ENCODE measurements at regions not wholly inside any gene's neighbourhood (a gene's known extent, or its start where the extent isn't known, plus 50 kb on each side); places are given as distances from the start of the nearest gene placed in this dataset.

DNA sequence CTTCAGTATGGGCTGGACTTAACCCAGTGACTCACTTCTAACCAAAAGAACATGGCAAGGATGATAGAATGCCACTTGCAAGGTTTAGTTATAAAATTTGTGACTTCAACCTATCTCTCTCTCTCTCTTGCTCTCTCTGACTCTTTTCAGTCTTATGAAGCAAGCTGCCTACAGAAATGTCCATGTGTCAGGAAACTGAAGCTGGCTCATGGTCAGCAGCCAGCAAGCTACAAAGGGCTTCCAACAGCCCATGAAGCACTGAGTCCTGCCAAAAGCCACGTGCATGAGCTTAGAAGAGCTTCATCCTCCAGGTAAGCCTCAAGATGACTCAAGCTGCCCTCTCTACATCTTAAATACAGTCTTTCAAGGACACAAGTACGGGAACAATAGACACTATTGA is 100.3 kb downstream of the HS3ST1 start:
- no peak overlapping the region for H3K4me3 ChIP-seq (ENCODE audit: low read depth, low read length)
- DNase-seq (ENCODE audit: low read depth) = no peak
- TF ChIP-seq, protein P1, sequence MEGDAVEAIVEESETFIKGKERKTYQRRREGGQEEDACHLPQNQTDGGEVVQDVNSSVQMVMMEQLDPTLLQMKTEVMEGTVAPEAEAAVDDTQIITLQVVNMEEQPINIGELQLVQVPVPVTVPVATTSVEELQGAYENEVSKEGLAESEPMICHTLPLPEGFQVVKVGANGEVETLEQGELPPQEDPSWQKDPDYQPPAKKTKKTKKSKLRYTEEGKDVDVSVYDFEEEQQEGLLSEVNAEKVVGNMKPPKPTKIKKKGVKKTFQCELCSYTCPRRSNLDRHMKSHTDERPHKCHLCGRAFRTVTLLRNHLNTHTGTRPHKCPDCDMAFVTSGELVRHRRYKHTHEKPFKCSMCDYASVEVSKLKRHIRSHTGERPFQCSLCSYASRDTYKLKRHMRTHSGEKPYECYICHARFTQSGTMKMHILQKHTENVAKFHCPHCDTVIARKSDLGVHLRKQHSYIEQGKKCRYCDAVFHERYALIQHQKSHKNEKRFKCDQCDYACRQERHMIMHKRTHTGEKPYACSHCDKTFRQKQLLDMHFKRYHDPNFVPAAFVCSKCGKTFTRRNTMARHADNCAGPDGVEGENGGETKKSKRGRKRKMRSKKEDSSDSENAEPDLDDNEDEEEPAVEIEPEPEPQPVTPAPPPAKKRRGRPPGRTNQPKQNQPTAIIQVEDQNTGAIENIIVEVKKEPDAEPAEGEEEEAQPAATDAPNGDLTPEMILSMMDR (IDR thresholded peaks at IDR 0.05; ENCODE audit: control insufficient read depth, extremely low read depth, insufficient read depth) = no peak

DNA sequence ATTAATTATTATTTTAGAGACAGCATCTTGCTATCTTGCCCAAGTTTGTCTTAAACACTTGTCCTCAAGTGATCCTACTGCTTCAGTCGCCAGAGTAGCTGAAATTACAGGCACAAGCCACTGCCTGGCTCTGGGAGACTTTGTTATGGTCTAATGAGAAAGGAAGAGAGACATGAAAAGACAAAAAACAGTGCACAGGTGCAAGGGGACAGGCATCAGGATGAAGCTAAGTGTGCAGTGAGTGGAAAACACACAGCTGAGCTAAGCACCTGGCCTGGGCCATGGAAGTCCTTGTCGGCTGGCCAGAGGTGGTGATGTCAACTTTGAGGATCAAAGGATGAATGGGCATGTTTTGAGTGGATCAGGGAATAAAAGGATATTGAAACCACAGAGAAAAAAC is 102.7 kb downstream of the HS3ST1 start:
- no peak for DNase-seq (ENCODE audit: low read depth)
- TF ChIP-seq, protein P1 (IDR thresholded peaks at IDR 0.05; ENCODE audit: control insufficient read depth, extremely low read depth, insufficient read depth) = no peak
- no peak overlapping the region for H3K4me3 ChIP-seq (ENCODE audit: low read depth, low read length)

DNA sequence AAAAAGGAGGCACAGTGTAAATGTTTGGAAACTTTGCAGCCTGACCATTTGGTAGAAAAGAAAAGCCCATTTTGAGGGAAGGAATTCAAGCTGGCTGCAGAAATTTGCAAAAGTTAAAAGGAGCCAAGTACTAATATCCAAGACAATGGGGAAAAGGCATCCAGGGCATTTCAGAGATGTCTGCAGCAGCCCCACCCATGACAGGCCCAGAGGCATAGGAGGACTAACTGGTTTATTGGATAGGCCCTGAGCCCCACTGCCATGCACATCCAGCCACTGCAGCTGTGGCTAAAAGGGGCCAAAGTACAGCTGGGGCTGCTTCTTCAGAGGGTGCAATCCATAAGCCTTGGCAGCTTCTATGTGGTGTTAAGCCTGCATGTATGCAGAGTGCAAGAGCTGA is 104.9 kb downstream of the HS3ST1 start:
- TF ChIP-seq, protein P1 (IDR thresholded peaks at IDR 0.05; ENCODE audit: control insufficient read depth, extremely low read depth, insufficient read depth) = no peak
- no peak for DNase-seq (ENCODE audit: low read depth)
- H3K4me3 ChIP-seq (ENCODE audit: low read depth, low read length) = no peak overlapping the region

GRCh38 chr4:11313157-11313943 is 115.3 kb downstream of the HS3ST1 start:
- no peak for DNase-seq (ENCODE audit: low read depth)
- TF ChIP-seq, protein P1 (IDR thresholded peaks at IDR 0.05; ENCODE audit: control insufficient read depth, extremely low read depth, insufficient read depth) = no peak
- no peak overlapping the region for H3K4me3 ChIP-seq (ENCODE audit: low read depth, low read length)

- H3K4me3 ChIP-seq (ENCODE audit: low read depth, low read length) = no peak overlapping the region
- no peak for DNase-seq (ENCODE audit: low read depth)
- TF ChIP-seq, protein P1 (IDR thresholded peaks at IDR 0.05; ENCODE audit: control insufficient read depth, extremely low read depth, insufficient read depth) = no peak
Measured at GRCh38 chr4:11312389-11312788, 116.3 kb downstream of the HS3ST1 start.

DNA sequence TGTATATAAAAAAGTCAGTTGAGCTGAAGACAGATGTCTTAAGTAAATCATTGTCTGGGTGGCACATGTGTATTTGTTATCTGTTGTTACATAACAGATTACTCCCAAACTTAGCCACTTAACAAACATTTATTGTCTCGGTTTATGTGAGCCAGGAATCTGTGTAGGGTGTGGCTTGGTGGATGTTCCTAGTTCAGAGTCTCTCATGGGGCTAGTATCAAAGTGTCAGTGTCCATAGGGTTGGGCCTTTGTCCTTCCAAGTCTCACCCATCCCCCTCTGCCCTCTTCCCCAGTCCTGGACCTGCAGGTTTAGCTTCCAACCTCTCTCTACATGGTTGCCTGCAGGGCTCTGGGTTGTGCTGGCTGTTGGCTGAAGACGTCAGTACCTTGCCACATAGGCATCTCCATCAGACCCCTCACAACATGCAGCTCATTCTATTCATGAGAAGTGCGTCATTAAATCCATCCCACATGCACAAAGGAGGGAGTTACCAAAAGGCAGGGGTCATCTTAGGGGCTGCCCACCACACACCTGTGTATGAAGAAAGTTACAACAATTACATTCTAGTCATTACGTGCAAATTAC is 127.5 kb downstream of the HS3ST1 start:
- TF ChIP-seq, protein P1 (IDR thresholded peaks at IDR 0.05; ENCODE audit: control insufficient read depth, extremely low read depth, insufficient read depth) = no peak
- no peak overlapping the region for H3K4me3 ChIP-seq (ENCODE audit: low read depth, low read length)
- no peak for DNase-seq (ENCODE audit: low read depth)

Measured in LNCaP clone FGC (cell line).